A549 (cell line): ENCODE measurements at regions not wholly inside any gene's neighbourhood (a gene's known extent, or its start where the extent isn't known, plus 50 kb on each side); places are given as distances from the start of the nearest gene placed in this dataset.

ENCODE experiments used
- ATAC-seq, 2 experiments: fragments of 200-7000 bp in 1 of 2; fragments of >200 bp in 1 of 2; cut with Nextera tagmentation in 1 of 2; cut with Tn5 transposase in 1 of 2; 3 replicates each; pipeline versions ENCODE4 v1.8.0 to v1.9.1; 2018 to 2020; ENCODE audit warnings: mild to moderate bottlenecking in 1 of 2, moderate library complexity in 1 of 2
- CTCF ChIA-PET: fragments of 300-600 bp; sonication (Branson Sonifier 250); formaldehyde crosslinking; extraction: SDS; loops from one replicate; lab custom pipeline; 2021; ENCODE audit warnings: antibody characterized with exemption, inconsistent platforms; lab: Yijun Ruan, JAX
- POLR2A ChIA-PET: fragments of 350-600 bp; formaldehyde crosslinking; extraction: SDS; loops from one replicate; lab custom pipeline; 2021; ENCODE audit warnings: antibody characterized with exemption, inconsistent platforms; lab: Yijun Ruan, JAX
- DNase-seq, 2 experiments: peaks; one replicate each; pipeline versions ENCODE4 v3.0.0 to v3.0.0-alpha.2; 2011 to 2016; ENCODE audit warnings: low read depth in 1 of 2, low spot score in 1 of 2
- FAIRE-seq: peaks from 2 replicates; lab custom pipeline; 2011; peaks lifted over from hg19 to GRCh38; lab: Jason Lieb, UNC
- H3K27ac ChIP-seq, 2 experiments: fragments of >200 bp; sonication (Bioruptor Twin); formaldehyde crosslinking; 3 replicates each; pipeline ENCODE4 v1.5.1; 2016 to 2017
- H3K4me1 ChIP-seq: fragments of >200 bp; sonication (Bioruptor Twin); formaldehyde crosslinking; 3 replicates; pipeline ENCODE4 v1.6.1; 2016
- H3K4me2 ChIP-seq: fragments of >200 bp; sonication (Bioruptor Twin); formaldehyde crosslinking; 3 replicates; pipeline ENCODE4 v1.6.1; 2016
- H3K4me3 ChIP-seq: fragments of >200 bp; sonication (Bioruptor Twin); formaldehyde crosslinking; 3 replicates; pipeline ENCODE4 v1.5.1; 2016
- H3K9me3 ChIP-seq: fragments of >200 bp; sonication (Bioruptor Twin); formaldehyde crosslinking; 3 replicates; pipeline ENCODE4 v1.6.1; 2016
- BCL3 ChIP-seq: fragments of >200 bp; sonication (Bioruptor Twin); formaldehyde crosslinking; IDR thresholded peaks from 3 replicates; pipeline ENCODE4 v1.6.1; 2016
- CBX2 ChIP-seq: fragments of 200-600 bp; sonication (generic); IDR thresholded peaks from 2 replicates; pipeline ENCODE4 v1.6.1; 2016; ENCODE audit warnings: low read depth, mild to moderate bottlenecking, borderline replicate concordance
- CBX8 ChIP-seq: fragments of 200-600 bp; sonication (generic); IDR thresholded peaks from 2 replicates; pipeline ENCODE4 v1.6.1; 2016
- EHMT2 ChIP-seq: fragments of 200-600 bp; sonication (generic); IDR thresholded peaks from 2 replicates; pipeline ENCODE4 v1.6.1; 2016; ENCODE audit warnings: antibody characterized with exemption, low read depth, mild to moderate bottlenecking, moderate library complexity
- ELK1 ChIP-seq: fragments of 150-350 bp; IDR thresholded peaks from 2 replicates; pipeline ENCODE4 v1.6.1; 2014; ENCODE audit warnings: low read depth, mild to moderate bottlenecking, low read length
- ESRRA ChIP-seq: fragments of 150-350 bp; IDR thresholded peaks from 2 replicates; pipeline ENCODE4 v1.6.1; 2014; ENCODE audit warnings: mild to moderate bottlenecking, low read length, borderline replicate concordance
- FOSB ChIP-seq: fragments of 250-450 bp; sonication (Bioruptor Pico); IDR thresholded peaks from 2 replicates; pipeline ENCODE4 v1.5.0; 2020; ENCODE audit warnings: mild to moderate bottlenecking, moderate library complexity
- FOSL2 ChIP-seq, 2 experiments: fragments of 450-650 bp in 1 of 2; fragments of >200 bp in 1 of 2; sonication (Bioruptor Twin) in 1 of 2; formaldehyde crosslinking; IDR thresholded peaks; 2 replicates each; pipeline versions ENCODE4 v1.5.0 to v1.6.1; 2016 to 2020; ENCODE audit warnings: mild to moderate bottlenecking in 1 of 2, moderate library complexity in 1 of 2
- FOXS1 ChIP-seq: fragments of 250-450 bp; sonication (Bioruptor Pico); IDR thresholded peaks from 2 replicates; pipeline ENCODE4 v1.5.0; 2020; ENCODE audit warnings: mild to moderate bottlenecking, moderate library complexity
- GATA3 ChIP-seq: IDR thresholded peaks from 2 replicates; pipeline ENCODE4 v1.6.1; 2012; ENCODE audit warnings: borderline replicate concordance
- HDAC2 ChIP-seq: fragments of 200-600 bp; sonication (generic); IDR thresholded peaks from 2 replicates; pipeline ENCODE4 v1.6.1; 2016
- HEYL ChIP-seq: fragments of 250-450 bp; sonication (Bioruptor Pico); IDR thresholded peaks from 2 replicates; pipeline ENCODE4 v1.8.0; 2021; ENCODE audit warnings: mild to moderate bottlenecking, moderate library complexity
- HOXA7 ChIP-seq: fragments of 250-450 bp; sonication (Bioruptor Pico); IDR thresholded peaks from 2 replicates; pipeline ENCODE4 v1.5.0; 2020; ENCODE audit warnings: mild to moderate bottlenecking, moderate library complexity
- HOXB13 ChIP-seq: fragments of 250-450 bp; sonication (Bioruptor Pico); IDR thresholded peaks from 2 replicates; pipeline ENCODE4 v1.5.0; 2020; ENCODE audit warnings: low read depth, mild to moderate bottlenecking, moderate library complexity
- KDM5A ChIP-seq: fragments of 200-600 bp; sonication (generic); IDR thresholded peaks from 2 replicates; pipeline ENCODE4 v1.6.1; 2016; ENCODE audit warnings: antibody characterized with exemption, mild to moderate bottlenecking
- MAFK ChIP-seq: fragments of 450-650 bp; IDR thresholded peaks from 2 replicates; pipeline ENCODE4 v1.6.1; 2014; ENCODE audit not compliant: partially characterized antibody
- NR3C1 ChIP-seq: fragments of >200 bp; sonication (Bioruptor Twin); formaldehyde crosslinking; IDR thresholded peaks from 3 replicates; pipeline ENCODE4 v1.6.1; 2017
- POLR2A ChIP-seq: IDR thresholded peaks from 2 replicates; pipeline ENCODE4 v1.6.1; 2012; ENCODE audit warnings: mild to moderate bottlenecking, low read length
- RAD21 ChIP-seq, 2 experiments: fragments of >200 bp in 1 of 2; sonication (Bioruptor Twin) in 1 of 2; formaldehyde crosslinking in 1 of 2; IDR thresholded peaks in 1 of 2; conservative IDR thresholded peaks in 1 of 2; 2 replicates in 1 of 2; 3 replicates in 1 of 2; pipeline ENCODE4 v1.6.1; 2012 to 2018; ENCODE audit warnings: inconsistent platforms in 1 of 2
- RARB ChIP-seq: fragments of 250-450 bp; sonication (Bioruptor Pico); IDR thresholded peaks from 2 replicates; pipeline ENCODE4 v1.8.0; 2021; ENCODE audit warnings: mild to moderate bottlenecking, moderate library complexity
- SMC3 ChIP-seq: fragments of >200 bp; sonication (Bioruptor Twin); formaldehyde crosslinking; IDR thresholded peaks from 3 replicates; pipeline ENCODE4 v1.6.1; 2018; ENCODE audit warnings: inconsistent platforms
- ZC3H11A ChIP-seq: fragments of 450-650 bp; IDR thresholded peaks from 2 replicates; pipeline ENCODE4 v1.6.1; 2014; ENCODE audit warnings: antibody characterized with exemption, mild to moderate bottlenecking
- ZFP36 ChIP-seq: fragments of 450-650 bp; IDR thresholded peaks from 2 replicates; pipeline ENCODE4 v1.6.1; 2014; ENCODE audit warnings: borderline replicate concordance; ENCODE audit not compliant: partially characterized antibody
- ZNF302 ChIP-seq: fragments of 250-450 bp; sonication (Bioruptor Pico); IDR thresholded peaks from 2 replicates; pipeline ENCODE4 v1.9.0; 2021; ENCODE audit warnings: inconsistent platforms, mild to moderate bottlenecking, moderate library complexity
- WGBS: methylation state at CpG from one replicate; pipeline ENCODE4 v1.1.6; 2017; ENCODE audit errors: missing lambda C conversion rate; 5-methylcytosine and 5-hydroxymethylcytosine counted together
- TF ChIP-seq, protein P1 (sequence below): fragments of >200 bp; sonication (Bioruptor Twin); formaldehyde crosslinking; IDR thresholded peaks from 3 replicates; pipeline ENCODE4 v1.5.1; 2016

GRCh38 chr14:49494836-49495235, 91.3 kb downstream of the RPS29 start:
- TF ChIP-seq NR3C1 (no peak), FOXS1 (CRISPR knock-in tag) (no peak), HDAC2 (no peak), GATA3 (no peak), MAFK (no peak), CBX8 (no peak), SMC3 (no peak), HOXB13 (no peak), ELK1 (no peak), FOSB (CRISPR knock-in tag) (no peak), ZFP36 (no peak), FOSL2 (IDR thresholded peaks at IDR 0.05) (no peak), FOSL2 (CRISPR knock-in tag; IDR thresholded peaks at IDR 0.05) (no peak)
- FAIRE-seq, result no peak

GRCh38 chr14:49493557-49493956, 92.6 kb downstream of the RPS29 start:
- ATAC-seq (no peak), FAIRE-seq (no peak), DNase-seq (no peak)
- no peak overlapping the region for H3K4me2 ChIP-seq
- ChIA-PET CTCF (interaction anchor here (8.1 kb wide), 1 partner anchor 32 kb away, joined by 49 read pairs; no protein-coding TSS in a partner anchor), POLR2A (no interaction called here)
- WGBS, result 17% methylated on average over 3 of the region's 3 CpGs
- no peaks in the 10 kb centered on the region for H3K9me3 ChIP-seq
- H3K4me1 ChIP-seq, result no peaks in the 10 kb centered on the region
- H3K4me3 ChIP-seq, result no peak overlapping the region
- no peak overlapping the region for H3K27ac ChIP-seq
- TF ChIP-seq KDM5A, result no peak
- TF ChIP-seq ZC3H11A, result no peak
- TF ChIP-seq RARB (CRISPR knock-in tag), result no peak
- TF ChIP-seq CBX2, result no peak
- no peak for TF ChIP-seq ELK1
- TF ChIP-seq BCL3, result no peak
- TF ChIP-seq FOXS1 (CRISPR knock-in tag), result no peak
- TF ChIP-seq, all 56 proteins: peak for 0

More at GRCh38 chr14:49494836-49495235, 91.3 kb downstream of the RPS29 start:
- POLR2A ChIA-PET, result no interaction called here
- Histone ChIP-seq H3K4me2 (no peak overlapping the region), H3K4me1 (no peaks in the 10 kb centered on the region), H3K27ac (no peak overlapping the region), H3K9me3 (no peaks in the 10 kb centered on the region), H3K4me3 (no peak overlapping the region)
- no peak for DNase-seq
- ATAC-seq, result 0 out of 6 replicates have a peak, but pooled peaks of 1 of the 2 experiments have one; percentile 13
- CTCF ChIA-PET, result interaction anchor here (1.0 to 8.1 kb wide), 2 partner anchors 17 to 34 kb away, joined by 3 to 49 read pairs; no protein-coding TSS in a partner anchor
- 35% methylated on average over 4 of the region's 4 CpGs for WGBS

DNA sequence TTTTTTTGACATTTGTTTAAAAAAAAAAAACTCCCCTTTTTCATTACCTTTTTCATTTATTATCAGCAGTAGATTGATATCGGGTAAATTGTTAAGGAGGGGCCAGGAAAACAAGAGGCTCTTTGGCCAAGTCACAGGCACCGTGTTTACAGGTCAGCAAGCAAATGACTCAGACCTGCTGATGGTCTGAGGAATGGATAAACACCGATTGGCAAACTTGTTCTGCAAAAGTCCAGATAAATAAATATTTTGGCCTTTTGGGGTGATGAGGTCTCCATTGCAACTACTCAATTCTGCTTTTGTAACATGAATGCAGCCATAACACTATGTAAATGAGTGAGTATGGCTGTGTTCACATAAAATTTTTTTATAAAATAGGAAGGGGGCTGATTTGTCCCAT, 94.0 kb downstream of the RPS29 start:
- no peak overlapping the region for H3K4me2 ChIP-seq
- DNase-seq (no peak), FAIRE-seq (no peak), ATAC-seq (no peak)
- H3K27ac ChIP-seq, result no peak overlapping the region
- 17% methylated on average over 3 of the region's 3 CpGs for WGBS
- ChIA-PET CTCF (interaction anchor here (0.9 kb wide), 1 partner anchor 13 kb away, joined by 3 read pairs; no protein-coding TSS in a partner anchor), POLR2A (no interaction called here)
- TF ChIP-seq ZNF302 (no peak), EHMT2 (no peak), FOSB (CRISPR knock-in tag) (no peak), FOXS1 (CRISPR knock-in tag) (no peak), RARB (CRISPR knock-in tag) (no peak), HOXA7 (CRISPR knock-in tag) (no peak), HDAC2 (no peak), ESRRA (no peak), POLR2A (no peak), RAD21 (conservative IDR thresholded peaks at IDR 0.05 in 1 of 2, IDR thresholded peaks at IDR 0.05 in 1 of 2) (no peak), CBX2 (no peak), SMC3 (no peak), NR3C1 (no peak), HEYL (CRISPR knock-in tag) (no peak)
- TF ChIP-seq, protein P1, sequence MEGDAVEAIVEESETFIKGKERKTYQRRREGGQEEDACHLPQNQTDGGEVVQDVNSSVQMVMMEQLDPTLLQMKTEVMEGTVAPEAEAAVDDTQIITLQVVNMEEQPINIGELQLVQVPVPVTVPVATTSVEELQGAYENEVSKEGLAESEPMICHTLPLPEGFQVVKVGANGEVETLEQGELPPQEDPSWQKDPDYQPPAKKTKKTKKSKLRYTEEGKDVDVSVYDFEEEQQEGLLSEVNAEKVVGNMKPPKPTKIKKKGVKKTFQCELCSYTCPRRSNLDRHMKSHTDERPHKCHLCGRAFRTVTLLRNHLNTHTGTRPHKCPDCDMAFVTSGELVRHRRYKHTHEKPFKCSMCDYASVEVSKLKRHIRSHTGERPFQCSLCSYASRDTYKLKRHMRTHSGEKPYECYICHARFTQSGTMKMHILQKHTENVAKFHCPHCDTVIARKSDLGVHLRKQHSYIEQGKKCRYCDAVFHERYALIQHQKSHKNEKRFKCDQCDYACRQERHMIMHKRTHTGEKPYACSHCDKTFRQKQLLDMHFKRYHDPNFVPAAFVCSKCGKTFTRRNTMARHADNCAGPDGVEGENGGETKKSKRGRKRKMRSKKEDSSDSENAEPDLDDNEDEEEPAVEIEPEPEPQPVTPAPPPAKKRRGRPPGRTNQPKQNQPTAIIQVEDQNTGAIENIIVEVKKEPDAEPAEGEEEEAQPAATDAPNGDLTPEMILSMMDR, result no peak
- no peak overlapping the region for H3K4me3 ChIP-seq
- no peaks in the 10 kb centered on the region for H3K9me3 ChIP-seq
- H3K4me1 ChIP-seq, result no peaks in the 10 kb centered on the region
